GM12891 (cell line): ENCODE measurements at regions not wholly inside any gene's neighbourhood (a gene's known extent, or its start where the extent isn't known, plus 50 kb on each side); places are given as distances from the start of the nearest gene placed in this dataset.

Experiments used
- PAX5 ChIP-seq: IDR thresholded peaks from 2 replicates; pipeline ENCODE4 v1.6.1; 2011; ENCODE audit warnings: low read length, moderate library complexity, mild to moderate bottlenecking; ENCODE audit not compliant: insufficient read depth, severe bottlenecking
- POLR2A ChIP-seq: IDR thresholded peaks from 2 replicates; pipeline ENCODE4 v1.6.1; 2011; ENCODE audit warnings: low read depth, low read length, control low read depth
- POLR2AphosphoS5 ChIP-seq: IDR thresholded peaks from 2 replicates; pipeline ENCODE4 v1.6.1; 2011; ENCODE audit warnings: low read depth, low read length, control low read depth
- SPI1 ChIP-seq: IDR thresholded peaks from 2 replicates; pipeline ENCODE4 v1.6.1; 2011; ENCODE audit warnings: low read depth, low read length, control low read depth
- TAF1 ChIP-seq: IDR thresholded peaks from 2 replicates; pipeline ENCODE4 v1.6.1; 2011; ENCODE audit warnings: low read depth, low read length, control low read depth

DNA sequence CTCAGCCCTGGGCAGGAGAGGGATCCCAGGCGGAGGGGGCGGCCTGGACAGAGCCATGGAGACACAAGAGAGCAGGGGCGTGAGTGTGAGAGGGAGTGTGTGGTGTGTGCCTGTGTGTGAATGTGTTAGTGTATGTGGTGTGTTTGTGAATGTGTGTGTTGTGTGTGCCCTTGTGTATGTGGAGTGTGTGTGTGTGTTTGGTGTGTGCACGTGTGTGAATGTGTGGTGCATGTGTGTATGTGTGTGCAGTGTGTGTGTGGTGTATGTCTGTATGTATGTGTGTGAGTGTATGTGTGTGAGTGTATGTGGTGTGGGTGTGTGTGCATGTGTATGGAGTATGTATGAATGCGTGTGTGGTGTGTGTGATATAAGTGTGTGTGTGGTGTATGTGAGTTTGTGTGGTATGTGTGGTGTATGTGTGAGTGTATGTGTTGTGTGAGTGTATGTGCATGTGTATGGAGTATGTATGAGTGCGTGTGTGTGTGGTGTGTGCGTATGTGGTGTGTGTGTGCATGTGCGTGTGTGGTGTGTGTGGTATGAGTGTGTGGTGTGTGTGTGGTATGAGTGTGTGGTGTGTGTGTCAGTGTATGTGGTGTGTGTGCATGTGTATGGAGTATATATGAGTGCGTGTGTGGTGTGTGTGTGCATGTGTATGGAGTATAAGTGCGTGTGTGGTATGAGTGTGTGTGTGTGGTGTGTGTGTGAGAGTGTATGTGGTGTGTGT is 175.2 kb upstream of the AFDN start:
- TF ChIP-seq POLR2A (no peak), POLR2AphosphoS5 (no peak), PAX5 (no peak), SPI1 (no peak), TAF1 (no peak)
